NOMO-1 (cell line): ENCODE measurements at regions not wholly inside any gene's neighbourhood (a gene's known extent, or its start where the extent isn't known, plus 50 kb on each side); places are given as distances from the start of the nearest gene placed in this dataset.

Experiments
- DNase-seq, 2 experiments: peaks; one replicate each; lab custom pipeline; 2025; ENCODE audit not compliant: unreplicated experiment in 2 of 2; lab: John Stamatoyannopoulos, UW

DNA sequence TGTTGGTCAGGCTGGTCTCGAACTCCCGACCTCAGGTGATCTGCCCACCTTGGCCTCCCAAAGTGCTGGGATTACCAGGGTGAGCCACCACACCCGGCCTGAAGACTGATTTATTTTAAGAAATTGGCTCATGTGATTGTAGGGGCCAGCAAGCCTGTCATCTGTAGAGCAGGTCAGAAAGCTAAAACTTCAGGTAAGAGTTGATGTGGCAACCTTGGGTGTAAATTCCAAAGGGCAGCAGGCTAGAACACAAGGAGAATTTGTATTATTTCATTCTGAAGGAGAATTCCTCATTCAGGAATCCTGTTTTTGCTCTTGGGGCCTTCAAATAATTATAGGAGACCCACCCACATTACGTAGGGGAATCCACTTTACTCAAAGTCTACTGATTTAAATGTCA, 728.7 kb downstream of the LTN1 start:
- no peak for DNase-seq

DNA sequence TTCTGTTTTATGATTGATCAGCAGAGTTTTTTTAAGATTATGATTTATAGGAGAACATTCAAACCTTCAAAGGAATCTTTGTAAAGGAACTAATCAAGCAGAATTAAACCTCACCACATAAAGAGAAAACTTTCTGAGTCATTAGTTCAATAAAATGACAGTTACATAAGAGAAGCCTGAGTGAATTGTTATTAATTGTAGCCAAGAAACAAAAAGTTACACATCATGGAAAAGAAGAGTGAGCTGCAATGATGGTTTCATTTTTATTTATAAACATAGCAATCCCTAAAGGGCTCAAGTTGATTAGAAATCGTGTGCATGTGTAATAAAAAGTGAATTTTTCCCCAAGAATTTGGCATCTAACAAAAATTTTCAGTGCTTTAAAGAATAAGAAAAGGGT, 731.4 kb downstream of the LTN1 start:
- no peak for DNase-seq

DNA sequence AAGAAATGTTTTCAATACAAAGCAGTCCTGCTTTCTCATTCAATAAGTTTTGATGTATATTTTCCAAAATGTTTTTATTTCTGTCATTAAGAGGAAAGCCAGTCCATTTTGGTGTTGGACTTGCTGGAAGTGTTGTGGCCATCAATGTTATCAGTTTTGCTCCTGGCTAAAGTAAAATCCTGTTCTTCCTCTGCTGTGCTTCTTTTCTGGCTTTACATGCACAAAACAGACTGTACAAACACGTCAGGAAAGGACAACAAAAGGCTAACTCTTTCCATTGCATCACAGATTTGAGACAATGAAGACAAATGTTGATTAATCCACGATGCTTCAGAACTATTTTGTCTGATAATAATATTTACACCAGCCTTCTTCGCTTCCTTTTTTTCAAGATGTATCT, 735.4 kb downstream of the LTN1 start:
- DNase-seq = no peak

DNA sequence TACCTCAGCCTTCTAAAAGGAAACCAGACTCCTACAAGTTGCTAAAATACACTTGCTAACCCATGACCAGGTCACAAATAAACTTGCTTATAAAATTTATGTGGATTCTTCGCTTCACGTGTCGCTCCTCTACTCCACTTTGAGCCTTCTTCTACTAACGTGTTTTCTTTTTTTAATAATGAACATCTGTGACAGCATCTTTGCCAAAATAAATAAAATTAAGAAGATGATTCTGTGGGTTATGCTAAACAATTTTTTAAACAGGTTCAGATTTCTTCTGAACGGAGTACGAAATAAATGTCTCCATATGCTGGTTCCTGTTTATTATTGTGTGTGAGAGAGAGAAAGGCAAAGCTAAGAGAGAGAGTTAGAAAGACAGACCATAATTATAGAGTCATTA, 735.8 kb downstream of the LTN1 start:
- DNase-seq = no peak

DNA sequence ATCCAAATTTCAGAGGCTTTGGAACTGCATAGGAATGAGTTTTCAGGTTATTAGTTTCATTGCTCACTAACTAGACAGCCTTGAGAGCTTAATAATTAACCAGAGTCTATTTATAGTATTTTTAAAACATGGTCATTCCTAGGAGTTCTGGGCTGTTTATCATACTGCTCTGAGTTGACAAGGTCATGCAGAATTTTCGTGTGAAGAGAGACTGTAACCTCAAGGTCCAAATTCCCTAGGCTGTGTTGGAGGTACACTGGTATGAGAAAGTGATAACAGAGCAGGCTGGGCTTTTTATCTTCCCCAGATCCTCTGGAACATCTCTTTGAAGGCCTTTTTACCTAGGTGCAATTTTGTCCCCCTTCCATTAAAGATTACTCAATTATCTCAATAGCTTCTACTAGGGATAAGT, 736.3 kb downstream of the LTN1 start:
- DNase-seq = no peak

DNA sequence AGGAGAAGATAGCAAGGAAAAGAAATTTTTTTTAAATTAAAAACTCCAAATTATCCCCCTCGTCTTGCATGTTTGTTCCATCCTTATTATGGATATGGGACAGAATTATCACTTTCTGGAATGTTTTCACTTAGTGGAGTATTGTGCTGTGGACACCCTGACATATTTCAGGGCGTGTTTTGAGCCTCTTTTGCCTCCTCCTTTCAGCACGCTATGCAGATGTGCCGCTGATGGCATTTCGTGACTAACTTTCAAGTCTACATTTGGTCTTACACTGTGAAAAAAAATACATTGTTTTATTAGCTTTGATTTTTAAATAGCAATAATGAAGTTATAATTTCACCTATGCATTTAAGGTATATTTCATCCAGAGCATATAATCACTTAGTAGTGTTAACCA, 738.7 kb downstream of the LTN1 start:
- DNase-seq = no peak

DNA sequence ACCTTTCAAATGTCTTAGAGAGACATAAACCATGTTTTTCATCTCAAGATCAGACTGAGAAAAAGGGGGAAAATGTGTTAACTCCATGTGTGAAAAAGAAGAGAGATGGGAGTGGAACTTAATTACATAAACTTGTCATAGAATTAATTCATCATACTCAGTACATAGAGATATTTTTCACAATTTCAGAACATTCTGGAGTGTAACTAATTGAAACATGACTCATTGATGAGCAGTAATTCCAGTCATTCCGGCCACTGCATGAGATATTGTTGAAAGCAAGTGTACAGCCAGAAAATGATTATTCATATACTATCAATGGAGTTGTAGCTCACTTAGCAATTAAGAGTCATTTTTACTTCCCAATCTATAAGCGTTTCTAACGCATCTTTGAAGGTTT, 739.3 kb downstream of the LTN1 start:
- no peak for DNase-seq

DNA sequence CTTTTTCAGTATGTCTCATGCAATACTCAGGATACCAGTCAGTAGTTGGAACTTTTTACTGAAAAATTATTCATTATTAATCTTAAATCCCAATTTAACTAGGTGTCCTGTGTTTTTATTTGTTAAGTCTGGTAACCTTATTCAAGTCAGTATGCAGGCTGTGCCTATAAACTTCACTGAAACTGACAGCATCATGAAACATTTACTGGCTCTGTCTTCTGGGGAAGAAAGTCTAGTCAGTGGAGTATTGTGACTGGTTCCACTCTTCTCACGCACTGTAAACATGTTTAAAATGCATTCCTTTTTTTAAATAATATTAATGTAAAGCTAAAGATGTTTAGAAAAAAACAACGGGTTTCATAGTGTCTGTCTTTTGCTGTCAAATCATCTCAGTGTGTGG, 739.7 kb downstream of the LTN1 start:
- no peak for DNase-seq

DNA sequence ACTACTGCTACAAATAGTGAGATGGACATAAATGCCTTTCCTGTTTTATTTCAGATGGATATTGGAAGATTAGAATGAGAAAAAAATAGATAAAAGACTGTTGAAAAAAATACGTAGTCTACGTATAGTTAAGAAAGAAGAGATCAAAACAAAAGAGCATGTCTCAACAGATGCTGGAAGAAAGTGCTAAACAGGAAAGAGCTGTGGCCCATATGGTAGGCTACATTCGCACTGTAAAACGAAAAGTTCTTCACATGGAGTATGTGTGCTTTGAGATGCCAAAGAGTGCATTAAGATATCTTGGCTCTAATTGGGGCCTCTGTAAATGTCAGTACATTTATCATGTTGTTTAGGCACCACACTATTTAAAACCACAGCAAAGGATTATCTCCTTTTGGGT, 741.7 kb downstream of the LTN1 start:
- no peak for DNase-seq

DNA sequence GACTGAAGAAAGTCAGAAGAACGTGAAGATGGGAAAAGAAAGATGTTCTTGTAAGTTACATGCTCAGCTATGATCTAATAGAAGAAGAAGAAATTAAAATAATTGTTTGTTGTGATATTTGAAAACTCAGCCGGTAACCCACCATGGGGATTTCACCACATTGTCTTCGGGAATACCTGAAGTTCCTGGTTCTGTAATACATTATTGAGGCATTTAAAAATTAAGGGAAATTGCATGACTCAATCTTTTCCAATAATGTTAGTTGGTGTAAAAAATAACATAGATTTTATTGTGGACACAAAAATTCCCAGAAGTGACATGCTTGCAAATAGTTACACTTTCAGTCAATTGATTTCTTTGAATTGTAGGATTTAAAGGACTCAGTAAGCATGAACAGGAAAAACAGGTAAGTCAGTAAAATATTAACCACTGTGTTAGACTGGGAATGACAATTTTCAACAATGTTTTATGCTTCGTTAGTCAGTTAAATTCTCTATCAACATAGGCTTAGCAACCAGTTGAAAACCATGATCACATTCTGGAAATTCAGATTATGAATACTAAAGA, 745.1 kb downstream of the LTN1 start:
- DNase-seq = no peak

DNA sequence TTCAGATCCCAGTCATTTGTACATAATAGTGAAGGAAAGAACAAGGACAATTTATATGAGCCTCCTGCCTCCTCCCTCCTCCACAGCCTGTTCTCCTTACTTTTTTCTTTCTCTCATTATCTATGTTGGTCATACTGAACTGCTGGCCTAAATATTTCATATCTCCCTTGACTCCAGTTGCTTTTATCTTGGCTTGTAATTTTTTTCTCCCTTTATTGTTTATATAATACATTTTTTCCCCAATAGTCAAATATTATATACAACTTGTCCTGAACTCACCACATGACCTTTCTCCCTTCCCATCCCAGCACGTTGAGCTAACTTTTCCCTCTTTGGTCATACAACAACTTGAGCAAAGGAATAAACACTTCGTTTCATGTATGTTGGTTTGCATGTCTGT, 752.1 kb downstream of the LTN1 start:
- DNase-seq = no peak

DNA sequence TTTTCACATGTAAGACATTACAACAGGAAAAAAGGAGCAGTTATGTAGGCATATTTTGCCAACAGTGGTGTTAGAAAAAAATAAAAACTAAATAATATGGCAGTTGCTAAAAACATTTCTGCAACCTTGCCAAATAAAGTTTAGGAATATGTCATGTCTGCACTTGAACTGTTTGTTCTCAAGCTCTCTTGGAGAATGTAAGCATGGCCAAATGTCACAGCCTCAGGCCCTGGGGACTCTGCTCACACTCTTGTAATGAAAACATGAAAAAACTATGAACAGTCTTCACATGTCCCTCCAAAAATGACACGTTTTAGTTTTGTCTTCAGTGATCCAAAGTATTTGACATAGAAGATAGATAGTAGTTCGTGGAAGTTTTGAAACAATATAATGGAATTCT, 753.3 kb downstream of the LTN1 start:
- DNase-seq = no peak

DNA sequence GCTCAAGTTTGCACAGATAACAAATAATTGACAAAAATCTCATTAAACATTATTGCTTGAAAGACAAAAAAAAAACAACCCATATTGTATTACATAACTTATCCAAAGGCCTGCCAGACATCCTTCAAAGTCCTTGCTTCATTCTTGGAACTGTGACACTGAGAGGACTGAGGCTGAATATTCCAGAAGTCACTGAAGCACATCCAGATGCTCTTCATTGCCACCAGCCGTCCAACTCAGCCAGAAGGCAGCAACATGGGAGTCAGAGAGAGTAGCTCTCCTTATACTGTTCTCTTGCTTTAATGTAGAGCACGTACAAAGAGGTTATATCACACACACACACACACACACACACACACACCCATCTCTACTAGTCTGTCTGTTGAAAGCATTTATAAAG, 755.0 kb downstream of the LTN1 start:
- DNase-seq = no peak

DNA sequence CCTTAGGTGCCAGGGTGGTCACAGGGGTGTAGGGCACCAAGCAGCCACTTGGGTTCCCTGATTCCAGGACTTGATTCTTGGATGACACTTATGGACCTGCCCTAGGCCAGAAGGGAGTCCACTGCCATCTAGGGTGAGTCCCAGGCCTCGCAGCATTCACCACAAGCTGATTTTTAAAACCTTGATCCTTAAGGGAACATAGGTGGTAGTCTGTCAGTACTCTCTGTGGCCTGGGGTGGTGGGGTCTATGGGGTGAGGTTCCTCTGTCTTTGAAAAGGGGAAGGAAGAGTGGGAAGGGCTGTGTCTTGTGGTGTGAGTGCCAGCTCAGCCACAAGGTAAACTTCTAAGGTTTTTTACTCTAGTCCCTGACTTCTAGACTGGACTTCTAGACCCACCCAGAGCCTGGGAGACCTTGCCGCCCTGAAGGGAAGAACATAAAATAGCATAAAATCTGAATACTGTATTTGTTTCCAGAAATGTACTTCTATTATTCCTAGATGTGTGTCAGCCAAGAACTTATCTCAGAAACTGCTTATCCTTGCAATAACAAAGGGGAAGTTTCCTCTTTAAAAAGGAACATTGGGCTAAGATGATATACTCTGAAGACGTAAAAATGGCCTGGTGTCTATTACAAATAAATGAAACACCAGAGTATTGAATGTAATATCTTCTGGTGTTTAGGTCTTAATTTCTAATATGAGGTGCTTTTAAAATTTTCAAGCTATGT, 757.3 kb downstream of the LTN1 start:
- DNase-seq = peak; percentile 80 to 92

DNA sequence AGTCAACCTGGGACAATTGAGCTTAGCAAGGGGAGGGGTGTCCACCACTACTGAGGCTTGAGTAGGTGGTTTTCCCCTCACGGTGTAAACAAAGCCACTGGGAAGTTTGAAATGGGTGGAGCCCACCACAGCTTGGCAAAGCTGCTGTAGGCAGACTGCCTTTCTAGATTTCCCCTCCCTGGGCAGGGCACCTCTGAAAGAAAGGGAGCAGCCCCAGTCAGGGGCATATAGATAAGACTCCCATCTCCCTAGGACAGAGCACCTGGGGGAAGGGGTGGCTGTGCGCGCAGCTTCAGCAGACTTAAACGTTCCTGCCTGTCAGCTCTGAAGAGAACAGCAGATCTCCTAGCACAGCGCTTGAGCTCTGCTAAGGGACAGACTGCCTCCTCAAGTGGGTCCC, 758.4 kb downstream of the LTN1 start:
- no peak for DNase-seq

DNA sequence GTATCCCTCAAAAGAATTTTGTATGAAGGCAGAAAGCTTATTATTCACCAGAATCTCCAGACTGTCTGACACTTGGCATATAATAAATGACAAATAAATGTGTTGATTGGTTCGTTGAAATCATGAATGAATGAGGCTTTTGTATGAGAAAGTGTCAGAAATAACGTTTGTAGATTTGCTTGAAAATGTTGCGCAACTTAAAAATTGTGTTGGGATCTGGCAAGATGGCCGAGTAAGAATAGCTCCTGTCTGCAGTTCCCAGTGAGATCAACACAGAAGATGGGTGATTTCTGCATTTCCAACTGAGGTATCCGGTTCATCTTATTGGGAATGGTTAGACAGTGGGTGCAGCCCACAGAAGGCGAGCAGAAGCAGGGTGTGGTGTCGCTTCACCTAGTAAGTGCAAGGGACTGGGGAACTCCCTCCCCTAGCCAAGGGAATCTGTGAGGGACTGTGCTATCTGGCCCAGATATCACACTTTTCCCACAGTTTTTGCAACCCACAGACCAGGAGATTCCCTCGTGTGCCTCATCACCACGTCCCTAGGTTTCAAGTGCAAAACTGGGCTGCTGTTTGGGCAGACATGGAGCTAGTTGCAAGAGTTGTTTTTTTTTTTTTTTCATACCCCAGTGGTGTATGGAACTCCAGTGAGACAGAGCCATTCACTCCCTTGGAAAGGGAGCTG, 759.0 kb downstream of the LTN1 start:
- no peak for DNase-seq

DNA sequence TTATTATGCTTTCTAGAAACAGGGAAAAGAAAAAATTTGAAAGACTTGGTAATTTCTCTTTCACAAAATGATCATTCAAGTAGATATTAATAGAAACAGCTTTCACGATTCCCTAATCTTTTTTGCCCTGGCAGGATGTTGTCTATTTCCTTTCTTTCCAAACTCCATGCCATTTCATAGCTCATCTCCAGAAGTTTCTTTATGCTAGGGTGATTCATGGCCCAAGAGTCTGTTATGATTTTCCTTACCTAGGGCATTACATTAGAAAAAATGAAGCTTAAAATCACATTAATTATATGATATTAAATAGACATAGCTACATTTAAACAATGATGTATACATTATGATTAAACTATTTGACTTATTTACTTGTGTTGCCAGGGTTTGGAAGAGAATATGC, 762.1 kb downstream of the LTN1 start:
- DNase-seq = no peak

DNA sequence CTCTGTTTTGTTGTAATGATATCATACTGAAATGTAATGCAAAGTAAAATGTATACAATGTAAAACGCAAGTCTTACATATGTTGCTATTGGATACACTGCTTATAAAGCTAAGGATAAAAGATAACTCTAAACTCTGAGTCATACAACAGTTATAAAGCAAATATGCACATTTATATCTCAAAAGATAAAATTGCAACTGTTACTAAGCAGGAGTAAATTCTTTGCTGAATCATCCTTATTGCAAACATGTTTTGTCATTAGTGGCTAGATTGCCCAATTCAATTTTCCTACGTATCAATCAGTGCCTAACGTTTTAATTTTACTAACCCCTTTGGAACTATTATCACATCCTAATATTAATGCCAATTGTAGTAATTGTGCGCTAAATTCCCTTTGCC, 762.9 kb downstream of the LTN1 start:
- peak in 1 of 2 experiments; percentile 50 for DNase-seq

DNA sequence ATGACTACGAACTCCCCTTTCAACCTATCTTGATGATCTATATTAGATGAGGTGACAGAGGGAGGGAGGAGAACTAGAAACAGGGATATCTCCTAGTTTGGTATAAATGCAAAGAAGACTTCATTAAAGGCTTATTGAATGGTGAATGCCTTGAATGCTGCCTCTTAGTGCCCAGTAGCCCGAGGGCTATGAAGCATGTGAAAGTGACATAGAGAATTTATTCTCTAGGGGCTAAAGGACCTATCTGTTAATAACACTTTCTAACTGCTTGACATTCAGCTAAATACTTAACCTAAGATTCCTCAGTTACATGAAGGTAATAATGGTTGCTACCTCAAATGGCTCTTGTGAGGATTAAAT, 764.1 kb downstream of the LTN1 start:
- no peak for DNase-seq

DNA sequence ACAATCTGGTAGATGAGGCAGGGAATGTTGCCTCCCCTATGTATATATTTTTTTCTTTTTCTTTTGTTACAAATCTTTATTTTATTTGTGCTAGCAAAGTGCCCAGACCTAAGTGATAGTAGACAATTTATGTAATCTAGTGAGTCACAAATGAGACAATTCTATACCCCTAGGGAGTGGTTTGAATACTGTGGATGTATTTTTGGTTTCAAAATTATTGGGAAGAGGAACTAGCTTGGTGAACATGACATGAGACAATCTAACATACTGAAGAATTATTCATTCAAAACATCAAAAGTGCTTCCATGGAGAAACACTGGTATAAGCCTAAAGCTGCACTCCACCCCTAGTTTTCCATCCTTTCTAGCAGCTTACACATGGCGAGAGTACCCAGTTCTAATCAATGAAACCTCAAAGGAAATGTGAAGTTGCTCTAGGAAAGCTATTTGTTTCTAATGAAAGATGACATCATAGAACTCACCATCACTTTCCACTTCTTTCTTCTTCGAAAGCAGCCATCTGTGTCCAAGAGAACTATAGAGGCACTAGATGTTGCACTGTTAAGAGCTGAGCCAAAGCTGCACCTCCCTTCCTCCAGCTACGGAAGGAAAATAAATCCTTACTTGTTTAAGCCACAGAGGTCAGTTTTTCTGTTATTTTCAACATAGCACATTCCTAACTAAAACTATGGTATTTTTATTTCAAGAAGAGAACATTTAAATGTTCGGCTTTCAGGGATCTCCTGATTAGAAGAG, 764.6 kb downstream of the LTN1 start:
- DNase-seq = peak; percentile 23 to 69

DNA sequence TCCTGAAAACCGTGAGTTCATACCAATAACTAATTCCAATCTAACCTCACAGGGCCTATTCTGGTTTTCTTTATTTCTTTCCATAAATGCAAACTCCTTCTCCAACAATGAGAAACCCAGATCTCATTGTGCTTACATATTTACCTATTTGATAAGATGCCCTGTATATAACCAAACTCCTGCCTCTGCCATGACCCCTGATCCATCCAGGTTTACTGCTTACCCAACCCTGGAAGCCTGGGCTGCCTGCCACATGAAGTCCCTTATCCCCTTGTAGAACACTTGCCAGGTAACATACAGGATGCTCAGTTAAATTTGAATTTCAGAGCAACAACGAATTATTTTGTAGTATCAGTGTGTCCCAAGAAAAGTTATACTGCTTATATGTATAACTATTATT, 766.1 kb downstream of the LTN1 start:
- DNase-seq = no peak
